Stimulated activated CD8-positive, alpha-beta memory T cell treated with anti-CD3 and anti-CD28 coated beads, Interleukin-7, amount 100 ng/mL, for 4 hours (primary cell): ENCODE measurements at regions not wholly inside any gene's neighbourhood (a gene's known extent, or its start where the extent isn't known, plus 50 kb on each side); places are given as distances from the start of the nearest gene placed in this dataset.

ENCODE experiments used
- DNase-seq, 2 donors: peaks; one replicate each; pipeline ENCODE4 v3.0.0-alpha.2; 2020; ENCODE audit warnings: low read depth in 2 of 2

DNA sequence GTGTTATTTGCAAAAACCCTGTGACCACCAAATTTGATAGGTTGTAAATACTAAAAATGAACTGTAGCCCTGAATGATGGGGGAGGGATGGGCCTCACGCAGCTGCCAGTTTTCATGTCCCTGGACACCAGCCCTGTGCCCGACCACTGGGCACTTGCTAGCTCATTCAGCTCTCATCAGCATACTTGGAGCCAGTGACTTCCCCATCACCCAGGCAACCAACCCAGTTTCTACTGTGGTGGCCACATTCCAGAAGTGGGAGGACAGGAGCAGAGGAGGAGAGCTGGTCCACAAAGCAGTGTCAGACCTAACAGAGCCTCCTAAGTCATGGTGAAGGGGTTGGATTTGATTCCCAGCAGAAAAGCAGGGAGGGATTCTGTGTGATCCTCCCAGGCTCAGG is 128.2 kb downstream of the CPEB2 start:
- no peak for DNase-seq

DNA sequence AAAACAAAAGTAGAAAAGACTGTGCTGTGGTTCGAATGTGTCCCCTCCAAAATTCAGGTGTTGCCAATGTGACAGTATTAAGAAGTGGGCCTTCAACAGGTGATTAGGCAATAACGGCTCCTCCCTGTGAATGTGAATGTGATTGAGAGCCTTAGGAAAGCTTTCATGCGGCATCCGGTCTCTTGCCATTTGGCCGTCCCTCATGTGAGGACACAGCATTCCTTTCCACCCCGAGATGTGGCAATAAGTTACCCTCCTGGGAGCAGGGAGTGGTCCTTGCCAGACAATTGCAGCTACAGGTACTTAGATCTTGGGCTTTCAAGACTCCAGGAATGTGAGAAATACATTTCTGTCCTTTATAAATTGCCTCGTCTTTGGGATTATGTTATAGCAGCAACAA is 129.3 kb downstream of the CPEB2 start:
- no peak for DNase-seq

DNA sequence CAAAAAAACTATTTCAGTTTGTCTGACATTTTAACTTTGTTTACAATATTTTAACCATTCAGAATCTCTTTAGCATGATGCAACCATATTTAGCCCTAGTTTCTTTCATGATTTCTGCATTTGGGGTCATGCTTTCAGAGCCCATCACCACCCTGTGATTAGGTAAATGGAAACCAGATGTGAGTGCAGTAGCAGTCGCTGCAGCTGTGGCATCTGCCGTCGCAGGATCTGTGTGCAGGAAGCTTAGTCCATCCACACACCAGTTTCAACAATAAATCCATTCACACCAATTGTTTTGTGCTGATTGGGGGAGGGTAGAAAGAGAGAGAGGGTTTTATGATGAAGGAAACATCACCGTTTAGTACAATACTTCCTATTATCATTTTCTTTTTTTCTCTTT is 130.5 kb downstream of the CPEB2 start:
- no peak for DNase-seq

DNA sequence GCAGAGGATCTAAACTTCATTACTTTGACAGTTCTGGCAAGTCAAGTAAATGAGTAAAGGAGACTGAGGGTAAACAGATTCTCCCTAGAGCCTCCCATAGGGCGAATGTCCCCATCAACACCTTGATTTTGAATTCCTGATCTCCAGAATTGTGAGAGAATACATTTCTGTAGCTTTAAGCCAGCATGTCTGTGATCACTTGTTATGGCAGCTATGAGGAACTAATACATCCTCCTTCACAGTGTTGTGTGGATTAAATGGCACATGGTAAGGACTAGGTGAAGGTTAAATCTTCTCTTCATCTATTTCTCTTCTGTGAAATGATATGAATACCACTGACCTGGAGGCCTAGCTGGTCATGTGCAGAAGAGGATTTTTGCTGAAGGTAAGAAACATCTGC is 137.3 kb downstream of the CPEB2 start:
- no peak for DNase-seq

DNA sequence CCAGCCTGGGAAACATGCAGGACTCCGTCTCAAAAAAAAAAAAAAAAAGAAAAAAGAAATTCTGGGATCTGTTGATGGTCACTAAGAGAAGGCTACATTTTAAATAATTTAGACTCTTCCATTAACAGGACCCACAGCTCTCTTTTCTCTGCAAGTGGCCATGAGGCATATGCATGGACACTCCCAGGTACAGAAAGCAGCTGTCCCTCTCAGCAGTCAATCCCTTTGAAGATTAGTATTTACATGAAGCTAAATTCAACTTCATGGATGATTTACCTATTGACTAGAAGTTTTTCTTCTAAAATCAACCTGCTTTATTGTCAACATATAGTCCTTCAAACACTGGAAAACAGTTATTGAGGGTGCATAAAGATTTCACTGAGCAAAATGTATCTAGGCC is 139.9 kb downstream of the CPEB2 start:
- DNase-seq: no peak

DNA sequence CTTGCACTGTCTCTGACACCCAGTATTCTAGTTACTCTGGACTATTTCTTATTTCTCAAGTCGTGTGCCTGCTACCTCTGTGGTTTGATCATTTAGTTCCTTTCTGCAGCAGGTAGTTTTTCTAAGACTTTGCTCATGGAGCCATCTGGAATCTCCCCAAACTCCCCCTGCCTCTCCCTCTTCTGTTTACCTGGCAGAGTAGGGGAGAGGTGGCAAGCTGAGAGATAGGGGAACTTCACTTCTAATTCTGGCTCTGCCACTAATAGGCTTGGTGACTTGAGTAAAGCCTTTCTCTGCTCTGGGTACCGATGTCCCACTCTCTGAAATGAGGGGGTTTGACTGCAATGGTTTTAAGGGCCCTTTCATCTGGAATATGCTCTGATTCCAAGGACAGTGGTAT is 141.3 kb downstream of the CPEB2 start:
- no peak for DNase-seq

DNA sequence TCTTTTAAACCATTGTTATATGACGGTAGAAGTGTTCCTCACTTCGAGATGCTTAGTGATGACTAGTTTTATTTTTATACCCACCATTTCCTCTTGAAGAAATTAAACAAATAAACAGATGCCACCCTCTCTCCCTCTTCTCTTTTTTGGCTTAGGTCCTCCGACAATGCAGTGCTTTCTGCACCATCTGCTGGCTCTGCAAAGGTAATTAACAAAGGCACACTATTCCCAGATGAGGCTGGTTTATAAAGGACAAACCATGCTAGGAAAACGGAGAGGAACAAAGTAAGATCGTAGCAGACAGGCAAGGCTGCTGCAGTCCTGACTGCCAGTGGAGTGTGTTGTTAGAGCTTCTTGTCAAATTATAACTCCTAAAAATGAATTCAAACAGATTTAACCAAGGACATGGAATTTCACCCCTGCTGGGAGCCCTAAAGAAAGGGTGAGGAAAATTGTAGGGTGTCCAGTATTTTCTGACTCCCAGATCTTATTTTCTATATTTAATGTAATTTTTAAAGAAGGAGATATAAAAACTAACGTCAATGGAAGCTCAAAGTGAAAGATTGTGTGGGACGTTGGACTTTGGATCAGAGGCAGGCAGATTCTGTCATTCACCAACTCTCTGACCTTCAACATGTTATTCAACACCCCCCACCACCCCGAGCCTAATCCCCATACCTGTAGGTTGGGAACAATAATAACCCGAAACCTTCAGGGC is 142.1 kb downstream of the CPEB2 start:
- DNase-seq: no peak

DNA sequence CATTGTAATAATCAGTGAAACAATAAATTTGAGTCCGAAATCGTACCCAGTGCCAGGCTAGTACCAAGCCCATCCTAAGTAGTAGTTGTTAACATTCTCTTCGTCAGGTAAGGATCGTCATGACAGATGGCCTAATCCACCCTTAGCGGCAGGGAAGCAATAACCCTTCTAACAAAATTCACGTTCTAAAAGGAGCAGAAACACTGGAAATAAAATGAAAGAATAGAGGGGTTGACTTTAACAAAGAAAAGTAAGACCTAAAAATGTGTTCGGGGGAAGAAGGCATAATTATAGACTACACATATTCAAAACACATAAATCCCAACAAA is 142.7 kb downstream of the CPEB2 start:
- DNase-seq: no peak

DNA sequence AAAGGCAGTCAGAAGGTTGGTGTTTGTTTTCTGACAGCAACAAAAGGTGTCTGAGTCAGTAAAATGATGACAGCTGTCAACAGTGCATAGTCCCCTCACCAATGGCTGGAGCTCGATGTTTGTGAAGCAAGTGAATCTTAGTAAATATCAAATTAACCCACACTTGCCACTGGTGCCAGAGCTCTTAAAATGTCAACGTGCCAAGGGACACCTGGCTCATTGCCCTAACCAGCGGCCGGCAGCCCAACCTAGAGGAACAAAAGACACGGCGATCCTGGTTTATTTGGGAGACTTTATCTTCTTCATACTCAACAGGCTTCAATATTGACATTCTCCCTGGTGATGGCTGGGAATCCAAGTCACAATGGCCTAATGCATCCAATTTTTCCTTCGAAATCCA is 143.4 kb downstream of the CPEB2 start:
- DNase-seq: no peak

DNA sequence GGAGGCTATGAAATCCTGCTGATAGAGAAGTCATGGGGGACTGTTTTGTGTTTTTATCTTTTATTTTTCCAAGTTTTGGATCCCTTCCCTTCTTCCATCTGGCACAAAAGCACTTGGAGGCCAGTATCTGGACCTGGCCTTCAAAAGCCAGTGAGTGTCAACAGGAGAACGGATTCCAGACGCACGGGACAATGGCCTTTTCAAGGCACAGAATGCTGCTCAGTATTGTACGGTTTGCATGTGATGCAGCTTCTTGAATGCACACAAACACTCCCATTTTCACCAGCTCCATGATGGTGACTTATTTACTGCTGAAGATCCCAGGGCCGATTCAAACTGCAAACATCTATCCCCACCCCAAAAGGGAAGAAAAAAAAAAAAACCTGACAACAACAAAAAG is 145.4 kb downstream of the CPEB2 start:
- DNase-seq: no peak

DNA sequence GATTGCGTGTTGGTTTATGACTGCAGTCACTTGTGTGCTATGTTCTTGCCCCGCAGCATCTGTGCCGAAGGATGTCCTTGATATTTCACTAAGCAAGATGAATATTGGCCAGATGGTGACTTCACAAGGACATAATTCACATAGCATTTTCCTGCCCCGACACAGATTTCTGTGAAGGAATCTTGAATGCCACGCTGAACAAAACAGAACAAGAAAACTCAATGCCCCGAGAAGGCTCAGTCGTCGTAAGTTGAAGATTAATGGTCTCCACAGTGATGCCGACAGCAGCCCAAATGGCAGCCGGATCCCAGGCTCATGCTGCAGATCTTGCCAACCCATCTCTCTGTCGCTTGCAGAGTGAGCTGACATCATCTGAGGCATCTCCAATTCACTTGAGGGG is 145.9 kb downstream of the CPEB2 start:
- DNase-seq: no peak

DNA sequence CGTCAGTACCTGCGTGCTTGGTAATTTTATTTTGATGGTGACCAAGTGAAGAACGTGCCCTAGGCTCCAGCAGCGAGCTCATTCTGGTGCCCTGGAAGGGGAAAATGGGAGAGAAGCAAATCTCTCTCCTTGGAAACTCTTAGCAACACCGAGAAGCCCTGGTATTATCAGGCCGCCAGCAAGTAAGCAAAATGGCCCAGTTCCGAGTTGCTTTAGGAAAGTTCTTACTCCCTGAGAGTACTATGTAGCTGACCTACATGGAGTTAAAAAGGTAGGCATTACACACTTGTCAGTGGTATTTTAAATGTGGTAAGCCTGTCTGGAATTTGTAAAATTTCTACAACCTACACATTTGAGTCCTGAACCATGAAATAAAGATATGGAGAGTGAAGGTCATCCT is 146.4 kb downstream of the CPEB2 start:
- no peak for DNase-seq

DNA sequence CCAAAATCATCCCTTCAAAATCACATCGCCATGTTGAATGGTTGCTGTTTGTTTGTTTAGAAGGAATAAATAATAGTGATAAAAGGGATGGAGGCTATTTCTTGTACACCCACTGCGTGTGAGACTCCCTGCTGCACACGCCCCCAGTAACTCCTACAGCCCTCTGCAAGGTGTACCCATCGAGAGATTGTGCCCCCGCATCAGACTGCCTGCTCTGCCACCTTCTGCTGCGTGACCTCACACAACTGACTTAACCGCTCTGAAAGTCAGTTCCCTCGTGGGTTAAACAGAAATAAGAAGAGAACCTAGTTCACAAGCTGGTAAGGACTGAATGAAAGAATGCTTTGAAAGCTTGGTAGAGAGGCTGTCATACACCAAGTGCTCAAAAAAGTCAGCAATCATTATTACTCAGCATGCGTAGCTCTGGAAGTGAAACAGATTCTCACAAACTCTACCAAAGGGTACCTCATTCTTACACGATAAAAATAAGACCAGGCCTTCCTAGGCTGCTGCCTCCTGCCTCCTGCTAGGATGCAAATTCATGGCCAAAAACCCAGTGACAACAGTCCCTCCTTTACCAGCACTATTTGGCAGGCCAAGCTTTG is 147.1 kb downstream of the CPEB2 start:
- no peak for DNase-seq

DNA sequence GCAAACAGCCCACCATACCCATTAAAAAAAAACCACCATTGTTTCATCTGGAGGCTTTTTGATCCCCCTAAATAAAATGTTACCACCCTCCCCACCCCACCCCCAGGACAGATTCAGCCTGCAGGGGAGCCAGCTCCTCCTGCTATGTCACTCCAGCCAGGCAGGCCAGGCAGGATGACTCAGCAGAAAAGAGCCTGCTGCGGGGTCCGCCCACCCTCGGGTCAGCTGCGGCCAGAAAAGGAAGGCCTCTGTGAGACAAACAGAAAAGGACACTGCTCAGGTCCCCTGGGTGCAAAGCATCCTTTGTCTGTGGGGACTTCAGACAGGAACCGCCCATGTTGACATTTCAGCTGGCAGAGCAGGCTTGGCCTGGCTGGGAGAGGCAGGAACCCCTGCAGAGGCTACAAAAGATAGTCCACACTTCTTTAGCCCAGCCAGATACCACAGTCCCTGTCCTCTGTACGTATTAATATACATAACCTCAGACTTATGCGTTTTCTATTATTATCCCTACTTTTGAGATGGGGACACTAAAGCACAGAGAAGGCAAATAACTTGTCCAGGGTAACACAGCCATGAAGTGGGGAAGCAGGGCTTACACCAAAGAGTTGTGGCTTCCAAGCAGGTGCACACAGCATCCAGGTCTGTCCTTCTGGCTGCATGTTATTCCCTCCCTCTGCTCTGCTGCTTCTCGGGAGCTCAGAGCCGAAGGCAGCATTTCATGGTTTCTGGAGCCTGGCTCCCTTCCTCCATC is 147.7 kb downstream of the CPEB2 start:
- DNase-seq: no peak

DNA sequence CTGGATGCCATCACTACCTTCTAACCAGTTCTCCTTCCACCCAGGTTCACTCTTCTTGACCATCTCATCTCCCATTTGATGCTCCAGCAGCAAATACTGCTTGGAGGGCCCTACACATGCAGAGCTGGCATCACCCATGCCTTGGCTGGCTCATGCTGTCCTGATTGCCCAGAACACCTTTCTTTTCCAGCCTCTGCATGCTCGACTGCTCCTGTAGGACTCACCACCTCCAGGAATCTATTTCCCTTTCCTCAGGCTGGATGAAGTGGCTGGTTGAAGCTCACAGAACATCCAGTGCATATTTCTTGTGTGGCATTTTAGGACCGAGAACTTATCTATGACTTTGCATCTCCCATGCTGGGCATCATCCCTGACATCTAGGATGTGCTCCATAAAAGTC is 148.3 kb downstream of the CPEB2 start:
- DNase-seq: no peak

DNA sequence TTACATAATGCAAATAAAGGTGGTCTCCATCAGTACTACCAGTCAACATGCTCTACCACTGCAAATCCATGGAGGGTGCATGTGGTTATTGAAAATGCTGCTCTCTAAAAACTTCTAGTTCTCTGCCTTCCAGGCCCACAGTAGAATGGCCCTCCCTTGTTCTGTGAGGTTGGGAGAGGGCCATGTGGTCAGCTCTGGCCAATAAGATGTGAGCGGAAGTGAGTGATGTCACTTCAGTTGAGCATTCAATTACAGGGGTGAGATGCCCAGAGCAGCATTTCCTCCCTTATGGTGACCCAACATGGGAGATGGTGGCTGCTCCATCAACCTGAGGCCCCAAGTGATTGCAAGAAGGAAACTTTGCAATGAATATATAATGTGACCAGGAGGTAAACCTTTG is 148.8 kb downstream of the CPEB2 start:
- DNase-seq: no peak

DNA sequence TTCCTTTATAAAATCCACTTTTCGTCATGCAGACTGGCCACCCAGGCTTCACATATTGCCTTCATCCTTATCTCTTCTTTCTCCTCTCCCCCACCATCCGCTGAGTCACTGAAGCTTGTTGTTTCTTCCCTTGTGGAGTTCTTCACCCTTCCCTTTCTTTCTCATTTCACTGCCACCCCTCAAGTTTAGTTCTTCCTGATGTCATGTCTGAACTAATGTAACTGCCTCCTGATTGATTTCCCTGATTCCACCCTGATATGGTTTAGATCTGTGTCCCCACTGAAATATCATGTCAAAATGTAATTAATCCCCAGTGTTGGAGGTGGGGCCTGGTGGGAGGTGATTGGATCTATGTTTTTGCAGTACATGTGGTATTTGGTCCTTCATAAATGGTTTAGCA is 151.4 kb downstream of the CPEB2 start:
- no peak for DNase-seq

DNA sequence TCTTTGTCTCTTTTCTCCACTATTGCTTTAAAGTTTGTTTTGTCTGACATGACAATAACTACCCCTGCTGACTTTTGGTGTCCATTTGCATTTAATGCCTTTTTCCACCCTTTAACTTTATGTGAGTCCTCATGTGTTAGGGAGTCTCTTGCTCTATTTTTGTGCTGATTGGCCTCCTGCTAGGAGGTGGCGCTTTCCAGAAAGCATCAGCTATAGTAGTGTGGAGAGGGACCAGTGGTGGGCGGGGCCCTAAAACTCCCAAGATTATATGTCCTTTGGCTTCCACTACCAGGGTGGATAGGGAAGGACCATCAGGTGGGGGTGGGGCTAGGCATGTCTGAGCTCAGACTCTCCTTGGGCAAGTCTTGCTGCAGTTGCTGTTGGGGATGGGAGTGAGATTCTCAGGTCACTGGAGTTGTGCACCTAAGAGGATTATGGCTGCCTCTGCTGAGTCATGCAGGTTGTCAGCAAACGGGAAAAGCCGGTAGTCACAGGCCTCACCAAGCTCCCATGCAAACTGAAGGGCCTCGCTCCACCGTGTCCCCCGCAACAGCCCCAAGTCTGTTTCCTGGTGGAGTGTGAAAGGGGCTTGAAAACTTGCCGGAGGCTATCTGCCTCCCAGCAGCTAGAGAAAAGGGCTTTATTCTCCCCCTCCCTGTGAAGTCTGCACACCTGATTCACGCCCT is 156.3 kb downstream of the CPEB2 start:
- no peak for DNase-seq

DNA sequence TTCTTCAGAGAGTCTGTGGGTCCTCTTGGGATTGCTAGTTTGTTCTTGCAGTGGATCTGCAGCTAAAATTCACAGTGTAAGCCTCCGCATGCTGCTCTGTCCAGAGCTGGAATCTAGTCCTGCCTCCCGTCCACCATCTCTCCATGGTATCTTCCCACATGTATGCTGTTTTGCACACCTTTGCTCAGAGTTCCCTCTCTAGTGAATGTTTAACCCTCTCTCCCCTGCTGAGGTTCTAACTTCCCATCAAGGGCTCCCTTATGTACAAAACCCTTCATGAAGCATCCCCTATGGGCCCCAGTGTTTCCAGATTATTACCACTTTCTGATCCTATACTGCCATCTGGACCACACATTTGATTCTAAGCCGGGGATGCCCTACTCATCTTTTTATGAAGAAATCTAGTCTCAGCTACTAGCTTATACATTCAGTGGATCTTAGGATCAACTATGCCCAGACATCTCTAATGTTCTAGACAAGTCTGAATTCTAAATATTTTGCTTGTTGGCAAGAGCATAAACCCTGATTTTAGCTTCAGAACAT is 157.3 kb downstream of the CPEB2 start:
- no peak for DNase-seq

DNA sequence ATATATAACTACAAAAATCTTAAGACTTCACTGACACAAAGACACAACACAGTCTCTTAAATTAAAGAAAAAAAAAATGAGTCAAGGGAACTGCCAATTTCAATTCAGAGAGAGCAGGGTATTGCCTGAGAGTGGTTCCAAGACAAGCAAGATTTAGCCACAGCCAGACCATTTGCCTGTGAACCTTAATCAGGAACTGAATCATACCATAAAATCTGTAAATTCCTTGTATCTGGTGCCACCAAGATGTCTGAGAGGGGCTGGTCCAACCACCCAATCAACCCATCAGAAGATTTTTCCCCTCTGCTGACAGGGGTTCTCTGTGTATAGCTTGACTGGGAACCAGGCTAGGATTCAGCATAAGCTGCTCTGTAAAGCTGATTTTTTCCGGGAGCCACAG is 159.2 kb downstream of the CPEB2 start:
- DNase-seq: no peak

DNA sequence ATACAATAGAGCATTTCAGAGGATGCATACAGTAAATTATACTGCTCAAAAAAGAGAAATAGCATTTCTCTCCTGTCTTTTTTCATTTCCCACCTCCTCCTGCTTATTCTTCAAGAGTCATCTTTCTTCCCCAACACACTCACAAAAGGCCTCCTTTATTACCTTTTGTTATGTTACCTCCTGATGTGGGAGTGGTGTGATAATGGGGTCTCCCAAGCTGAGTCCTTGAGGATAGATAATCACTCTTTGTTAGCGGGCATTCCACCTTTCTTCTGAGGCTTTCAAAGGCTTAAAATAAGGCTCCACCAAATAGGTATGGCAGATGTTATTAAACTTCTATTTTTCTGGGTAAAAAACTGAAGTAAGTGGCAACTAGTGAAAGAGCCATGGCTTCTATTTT is 159.8 kb downstream of the CPEB2 start:
- DNase-seq: no peak

DNA sequence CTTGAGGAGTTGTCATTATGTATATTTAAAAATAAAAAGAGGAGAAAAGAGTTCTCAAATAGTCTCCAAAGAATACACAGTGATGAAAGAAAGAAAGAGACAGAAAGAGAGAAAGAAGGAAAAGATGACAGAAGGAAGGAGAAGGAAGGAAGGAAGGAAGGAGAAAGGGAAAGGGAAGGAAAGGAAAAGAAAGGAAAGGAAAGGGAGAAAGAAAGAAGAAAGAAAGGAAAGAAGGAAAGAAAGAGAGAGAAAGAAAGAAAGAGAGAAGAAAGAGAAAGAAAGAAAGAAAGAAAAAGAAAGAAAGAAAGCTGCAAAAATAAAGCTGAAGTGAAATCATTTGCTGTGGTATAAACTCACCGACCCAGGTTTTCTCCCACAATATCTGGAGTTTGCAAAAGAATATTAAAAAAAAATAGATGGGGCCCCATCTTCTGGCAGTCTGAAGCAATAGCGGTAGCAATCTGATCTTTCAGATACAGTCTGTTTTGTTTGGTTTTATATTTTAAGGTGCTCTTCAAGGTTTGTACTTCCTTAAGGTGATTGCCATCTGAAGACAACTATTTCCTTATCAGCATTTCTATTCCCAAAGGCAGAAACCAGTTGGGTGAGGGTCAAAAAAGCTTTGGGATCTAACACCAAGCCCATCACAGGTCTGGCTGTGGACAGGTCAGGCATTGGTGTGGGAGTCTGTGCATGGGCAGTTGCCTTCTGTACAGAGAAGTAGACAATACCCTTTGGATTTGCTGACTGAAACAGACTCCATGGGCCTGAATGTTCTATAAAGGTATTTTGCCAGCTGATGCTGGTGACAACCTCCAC is 160.4 kb downstream of the CPEB2 start:
- no peak for DNase-seq
